ENCODE measurements at regions not wholly inside any gene's neighbourhood (a gene's known extent, or its start where the extent isn't known, plus 50 kb on each side); places are given as distances from the start of the nearest gene placed in this dataset.
A peak's percentile ranks its signal among the peaks of the same experiment; 100 is the strongest.
"Not testable (repeated sequence)": the region's sequence is repeated elsewhere in the genome, so short reads cannot be mapped to it uniquely, and the experiment has no call there.

GRCh38 chr6:12348530-12349511, 58.7 kb downstream of the EDN1 start:
- ATAC-seq, result no peak
- intact Hi-C loops (cut with DNase I), result no loop called here
- no peak for DNase-seq (ENCODE audit: low spot score)

GRCh38 chr6:12350644-12351170, 60.5 kb downstream of the EDN1 start:
- no peak for ATAC-seq
- intact Hi-C loops (cut with DNase I), result no loop called here
- no peak for DNase-seq (ENCODE audit: low spot score)

GRCh38 chr6:12351672-12352071, 61.5 kb downstream of the EDN1 start:
- DNase-seq (ENCODE audit: low spot score) (no peak), ATAC-seq (no peak)
- intact Hi-C loops (cut with DNase I), result no loop called here

GRCh38 chr6:12353731-12354130, 63.6 kb downstream of the EDN1 start:
- DNase-seq (ENCODE audit: low spot score) (no peak), ATAC-seq (no peak)
- intact Hi-C loops (cut with DNase I), result no loop called here

GRCh38 chr6:12354499-12354898, 64.3 kb downstream of the EDN1 start:
- DNase-seq (ENCODE audit: low spot score), result no peak
- no peak for ATAC-seq
- intact Hi-C loops (cut with DNase I), result no loop called here

GRCh38 chr6:12355354-12355753, 65.2 kb downstream of the EDN1 start:
- intact Hi-C loops (cut with DNase I), result no loop called here
- DNase-seq (ENCODE audit: low spot score) (no peak), ATAC-seq (no peak)

- intact Hi-C loops (cut with DNase I), result no loop called here
- no peak for ATAC-seq
- DNase-seq (ENCODE audit: low spot score), result no peak
Observed at GRCh38 chr6:12356431-12356830, 66.3 kb downstream of the EDN1 start.

- no peak for DNase-seq (ENCODE audit: low spot score)
- ATAC-seq, result peak; percentile 38
- intact Hi-C loops (cut with DNase I), result no loop called here
Observed at GRCh38 chr6:12356983-12357972, 67.1 kb downstream of the EDN1 start.

- intact Hi-C loops (cut with DNase I), result no loop called here
- DNase-seq (ENCODE audit: low spot score) (no peak), ATAC-seq (no peak)
Observed at GRCh38 chr6:12359036-12359435, 68.9 kb downstream of the EDN1 start.

GRCh38 chr6:12361042-12361765, 71.0 kb downstream of the EDN1 start:
- intact Hi-C loops (cut with DNase I), result no loop called here
- no peak for ATAC-seq
- DNase-seq (ENCODE audit: low spot score), result no peak

GRCh38 chr6:12363277-12363650, 73.1 kb downstream of the EDN1 start:
- DNase-seq (ENCODE audit: low spot score); ATAC-seq; intact Hi-C loops (cut with DNase I): not testable (repeated sequence)

GRCh38 chr6:12363651-12364381, 73.7 kb downstream of the EDN1 start:
- ATAC-seq, result peak; percentile 67
- intact Hi-C loops (cut with DNase I), result no loop called here
- DNase-seq (ENCODE audit: low spot score), result no peak

- ATAC-seq, result no peak
- intact Hi-C loops (cut with DNase I), result no loop called here
- DNase-seq (ENCODE audit: low spot score), result no peak
Observed at GRCh38 chr6:12364621-12365020, 74.5 kb downstream of the EDN1 start.

GRCh38 chr6:12366731-12367130, 76.6 kb downstream of the EDN1 start:
- intact Hi-C loops (cut with DNase I), result no loop called here
- DNase-seq (ENCODE audit: low spot score) (no peak), ATAC-seq (no peak)

- ATAC-seq (no peak), DNase-seq (ENCODE audit: low spot score) (no peak)
- intact Hi-C loops (cut with DNase I), result no loop called here
Observed at GRCh38 chr6:12367412-12367811, 77.3 kb downstream of the EDN1 start.

- no peak for DNase-seq (ENCODE audit: low spot score)
- no peak for ATAC-seq
- intact Hi-C loops (cut with DNase I), result no loop called here
Observed at GRCh38 chr6:12369355-12369754, 79.2 kb downstream of the EDN1 start.

- ATAC-seq (no peak), DNase-seq (ENCODE audit: low spot score) (no peak)
- intact Hi-C loops (cut with DNase I), result no loop called here
Observed at GRCh38 chr6:12369781-12370262, 79.7 kb downstream of the EDN1 start.

- no peak for DNase-seq (ENCODE audit: low spot score)
- intact Hi-C loops (cut with DNase I), result no loop called here
- no peak for ATAC-seq
Observed at GRCh38 chr6:12371151-12371550, 81.0 kb downstream of the EDN1 start.

Data from sciatic nerve (tissue), 2 donors.